Chondrocyte (in vitro differentiated cells): ENCODE measurements at regions not wholly inside any gene's neighbourhood (a gene's known extent, or its start where the extent isn't known, plus 50 kb on each side); places are given as distances from the start of the nearest gene placed in this dataset.

ENCODE experiments used
- DNase-seq: peaks from one replicate; pipeline ENCODE4 v3.0.0; 2021; ENCODE audit warnings: mixed read lengths, low spot score
- H3K27ac Mint-ChIP-seq: one replicate; pipeline ENCODE4 v1.8.0; 2021; ENCODE audit warnings: mild to moderate bottlenecking, moderate library complexity, mixed read lengths; ENCODE audit not compliant: unreplicated experiment
- H3K27me3 Mint-ChIP-seq: 2 replicates; pipeline ENCODE4 v1.8.0; 2021; ENCODE audit warnings: low read depth, mixed read lengths
- H3K36me3 Mint-ChIP-seq: 2 replicates; pipeline ENCODE4 v1.8.0; 2021; ENCODE audit warnings: low read depth, mixed read lengths
- H3K4me1 Mint-ChIP-seq: 2 replicates; pipeline ENCODE4 v1.8.0; 2021; ENCODE audit warnings: low read depth, mild to moderate bottlenecking, mixed read lengths
- H3K4me3 Mint-ChIP-seq: one replicate; pipeline ENCODE4 v1.8.0; 2021; ENCODE audit warnings: mild to moderate bottlenecking, moderate library complexity, mixed read lengths; ENCODE audit not compliant: unreplicated experiment
- H3K9me3 Mint-ChIP-seq: 2 replicates; pipeline ENCODE4 v1.8.0; 2021; ENCODE audit warnings: low read depth, mixed read lengths
- CTCF ChIP-seq: fragments of 200-600 bp; sonication (generic); IDR thresholded peaks from 2 replicates; pipeline ENCODE4 v1.5.0; 2021; ENCODE audit warnings: antibody characterized with exemption, mild to moderate bottlenecking, moderate library complexity

- DNase-seq: no peak
- H3K27me3 Mint-ChIP-seq: no peaks in the 10 kb centered on the region
- no peak overlapping the region for H3K4me3 Mint-ChIP-seq
- peaks cover 5% of the 10 kb centered on the region for H3K9me3 Mint-ChIP-seq
- H3K36me3 Mint-ChIP-seq: no peaks in the 10 kb centered on the region
- TF ChIP-seq CTCF: no peak
- no peak overlapping the region for H3K27ac Mint-ChIP-seq
- peaks cover 7% of the 10 kb centered on the region for H3K4me1 Mint-ChIP-seq
Observed at GRCh38 chr2:128437204-128437565, 118.5 kb upstream of the HS6ST1 start.

GRCh38 chr2:128438091-128438490, 119.4 kb upstream of the HS6ST1 start:
- DNase-seq: no peak
- no peaks in the 10 kb centered on the region for H3K36me3 Mint-ChIP-seq
- H3K9me3 Mint-ChIP-seq: no peaks in the 10 kb centered on the region
- H3K4me1 Mint-ChIP-seq: peaks cover 14% of the 10 kb centered on the region
- H3K27ac Mint-ChIP-seq: no peak overlapping the region
- no peaks in the 10 kb centered on the region for H3K27me3 Mint-ChIP-seq
- H3K4me3 Mint-ChIP-seq: no peak overlapping the region
- TF ChIP-seq CTCF: no peak

GRCh38 chr2:128438586-128438985, 119.9 kb upstream of the HS6ST1 start:
- H3K9me3 Mint-ChIP-seq: no peaks in the 10 kb centered on the region
- no peak for DNase-seq
- no peak for TF ChIP-seq CTCF

GRCh38 chr2:128439031-128439790, 120.5 kb upstream of the HS6ST1 start:
- no peak overlapping the region for H3K27ac Mint-ChIP-seq
- no peak for DNase-seq
- no peaks in the 10 kb centered on the region for H3K27me3 Mint-ChIP-seq
- H3K9me3 Mint-ChIP-seq: no peaks in the 10 kb centered on the region
- no peak overlapping the region for H3K4me3 Mint-ChIP-seq
- H3K4me1 Mint-ChIP-seq: peaks cover 15% of the 10 kb centered on the region
- H3K36me3 Mint-ChIP-seq: no peaks in the 10 kb centered on the region
- TF ChIP-seq CTCF: no peak

More at GRCh38 chr2:128438586-128438985, 119.9 kb upstream of the HS6ST1 start:
- Mint-ChIP-seq H3K27me3 (no peaks in the 10 kb centered on the region), H3K4me1 (peaks cover 15% of the 10 kb centered on the region), H3K27ac (no peak overlapping the region), H3K4me3 (no peak overlapping the region), H3K36me3 (no peaks in the 10 kb centered on the region)

- Mint-ChIP-seq H3K36me3 (no peaks in the 10 kb centered on the region), H3K9me3 (no peaks in the 10 kb centered on the region), H3K27me3 (no peaks in the 10 kb centered on the region), H3K4me3 (no peak overlapping the region), H3K4me1 (peaks cover 15% of the 10 kb centered on the region), H3K27ac (no peak overlapping the region)
- no peak for DNase-seq
- TF ChIP-seq CTCF: no peak
Observed at GRCh38 chr2:128439791-128440665, 121.4 kb upstream of the HS6ST1 start.
